ENCODE measurements at regions not wholly inside any gene's neighbourhood (a gene's known extent, or its start where the extent isn't known, plus 50 kb on each side); places are given as distances from the start of the nearest gene placed in this dataset.
"Not testable (repeated sequence)": the region's sequence is repeated elsewhere in the genome, so short reads cannot be mapped to it uniquely, and the experiment has no call there.

DNA sequence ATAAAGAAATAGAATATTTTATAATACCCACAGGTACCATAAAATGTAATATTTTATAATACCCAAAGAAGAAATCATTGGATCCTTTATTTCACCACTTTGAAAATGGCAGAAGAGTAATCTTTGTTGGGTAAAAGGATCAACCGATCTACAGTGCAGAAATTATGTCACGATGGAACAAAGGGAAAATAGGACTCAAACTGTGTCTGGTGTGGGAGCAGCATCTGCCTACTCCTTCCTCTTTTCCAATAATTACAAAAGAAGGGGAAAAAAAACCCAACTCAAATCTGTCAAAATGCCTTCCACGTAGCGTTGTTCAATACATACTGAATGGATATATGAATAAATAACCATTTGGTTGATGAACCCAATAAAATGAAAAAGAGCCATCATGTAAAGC, 492.6 kb upstream of the TBL1XR1 start:
- DNase-seq = no peak

DNA sequence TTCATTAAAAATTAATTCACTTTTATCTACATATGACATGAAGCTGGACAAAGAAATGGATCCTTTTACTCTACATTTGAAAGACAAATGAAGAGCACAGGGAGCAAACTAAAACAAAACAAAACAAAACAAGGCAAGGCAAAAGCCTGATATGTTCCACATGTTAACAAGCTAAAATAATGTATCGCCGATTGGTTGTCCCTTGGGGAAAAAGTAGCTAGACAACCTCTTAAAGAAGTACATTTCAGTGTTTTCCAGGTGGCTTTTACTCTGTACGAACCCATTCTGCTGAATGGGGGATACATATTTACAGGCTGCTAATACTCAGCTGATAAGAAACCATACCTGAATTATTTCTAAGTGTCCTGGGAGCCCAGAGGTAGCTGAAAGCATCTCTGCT, 493.0 kb upstream of the TBL1XR1 start:
- DNase-seq = no peak

DNA sequence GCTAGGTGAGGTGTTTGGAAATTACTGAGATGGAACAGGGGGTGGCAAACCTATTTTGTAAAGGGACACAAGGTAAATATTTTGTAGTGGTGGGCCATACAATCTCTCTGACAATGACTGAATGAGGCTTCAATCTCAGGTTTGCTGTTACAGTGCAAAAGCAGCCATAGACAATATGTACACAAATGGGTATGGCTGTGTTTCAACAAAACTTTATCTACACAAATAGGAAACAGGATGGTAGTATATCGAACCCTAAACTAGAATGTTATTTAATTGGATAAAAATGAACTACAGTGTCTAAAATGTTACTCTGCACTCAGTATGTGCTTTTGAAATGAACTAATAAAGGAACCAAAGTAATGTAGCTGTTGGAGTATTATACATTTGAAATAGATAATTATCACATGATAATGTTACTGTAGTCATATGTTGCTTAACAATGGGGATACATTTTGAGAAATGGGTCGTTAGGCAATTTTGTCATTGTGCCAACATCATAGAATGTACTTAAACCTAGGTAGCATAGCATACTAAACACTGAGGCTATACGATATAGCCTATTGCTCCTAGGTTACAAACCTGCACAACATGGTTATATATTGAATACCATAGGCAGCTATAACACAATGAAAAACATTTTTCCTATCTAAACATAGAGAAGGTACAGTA, 495.2 kb upstream of the TBL1XR1 start:
- no peak for DNase-seq

DNA sequence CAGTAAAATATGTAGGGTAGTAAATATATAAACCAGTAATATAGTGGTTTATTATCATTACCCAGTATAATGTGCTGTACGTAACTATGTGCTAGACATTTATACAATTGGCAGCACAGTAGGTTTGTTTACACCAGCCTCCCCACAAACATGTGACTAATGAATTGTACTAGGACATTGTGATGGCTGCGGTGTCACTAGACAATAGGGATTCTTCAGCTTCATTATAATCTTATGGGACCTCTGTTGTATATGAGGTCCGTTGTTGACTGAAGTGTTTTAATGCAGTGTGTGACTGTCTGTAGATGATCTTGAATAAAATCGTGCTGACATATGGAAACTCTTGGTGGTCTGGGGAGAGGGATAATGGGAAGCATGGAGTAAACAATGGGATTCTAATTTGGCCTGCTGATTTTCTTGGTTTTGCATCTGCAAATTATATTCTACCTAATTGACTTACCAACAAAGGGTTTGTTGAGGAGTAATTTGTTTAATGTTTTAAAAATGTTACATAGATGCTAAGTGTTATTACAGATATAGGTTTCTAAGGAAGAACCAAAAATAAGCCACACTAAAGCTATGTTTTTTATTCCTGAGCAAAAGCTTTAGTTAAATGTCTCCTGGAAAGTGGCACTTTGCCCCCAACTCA, 496.5 kb upstream of the TBL1XR1 start:
- no peak for DNase-seq

DNA sequence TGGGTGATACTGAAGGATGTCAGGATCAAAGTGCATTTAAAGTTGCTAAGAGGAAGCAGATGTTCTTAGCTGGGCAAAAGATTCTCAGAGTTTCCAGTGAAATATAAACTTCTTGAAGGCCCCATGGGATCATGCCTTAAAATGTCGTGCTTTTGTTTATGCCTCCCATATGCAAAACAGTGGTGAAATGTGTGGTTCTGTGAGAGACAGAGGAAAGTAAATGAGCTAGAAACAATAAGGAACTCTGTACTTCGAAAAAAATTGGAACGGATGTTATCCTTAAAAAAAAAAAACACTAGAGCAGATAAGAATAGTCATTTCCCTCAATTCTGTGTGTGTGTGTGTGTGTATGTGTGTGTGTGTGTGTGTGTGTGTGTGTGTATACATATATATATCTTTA, 497.0 kb upstream of the TBL1XR1 start:
- DNase-seq = no peak

DNA sequence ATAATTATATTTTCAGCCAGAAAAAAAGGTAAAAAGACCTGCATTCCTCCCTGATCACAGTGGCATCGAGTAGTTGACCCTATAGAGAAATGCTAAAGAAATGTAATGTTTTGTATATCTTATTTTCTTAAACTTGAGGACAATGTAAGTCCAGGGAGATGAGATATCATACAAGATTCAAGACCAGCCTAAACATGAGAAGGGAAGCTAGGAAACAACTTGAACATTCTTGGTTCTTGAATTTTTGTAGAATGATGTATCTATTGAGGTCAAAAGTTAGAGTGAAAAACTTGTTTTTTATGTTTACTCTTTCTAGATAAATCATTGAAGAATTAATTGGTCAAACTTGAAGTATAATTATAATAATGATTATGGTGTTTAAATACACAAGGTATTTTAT, 497.7 kb upstream of the TBL1XR1 start:
- no peak for DNase-seq

DNA sequence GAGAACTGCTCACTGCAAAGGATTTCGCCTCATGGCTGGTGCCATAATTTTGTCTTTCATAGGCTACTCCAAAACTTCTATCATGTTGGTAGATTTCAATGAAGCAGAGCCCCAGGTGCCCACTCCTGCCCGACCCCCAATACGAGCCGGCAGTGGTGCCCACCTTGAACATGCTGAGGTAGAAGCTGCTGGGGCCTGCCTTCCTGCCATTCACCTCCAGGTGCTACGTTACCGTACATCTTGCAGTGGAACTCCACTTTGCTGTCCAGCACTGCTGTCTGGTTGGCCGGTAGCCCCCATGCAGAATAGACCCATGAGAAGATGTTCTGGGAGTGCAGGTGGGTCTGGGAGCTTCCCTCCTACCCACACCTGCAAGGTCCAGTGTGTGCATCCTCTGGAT, 502.8 kb upstream of the TBL1XR1 start:
- DNase-seq = no peak

DNA sequence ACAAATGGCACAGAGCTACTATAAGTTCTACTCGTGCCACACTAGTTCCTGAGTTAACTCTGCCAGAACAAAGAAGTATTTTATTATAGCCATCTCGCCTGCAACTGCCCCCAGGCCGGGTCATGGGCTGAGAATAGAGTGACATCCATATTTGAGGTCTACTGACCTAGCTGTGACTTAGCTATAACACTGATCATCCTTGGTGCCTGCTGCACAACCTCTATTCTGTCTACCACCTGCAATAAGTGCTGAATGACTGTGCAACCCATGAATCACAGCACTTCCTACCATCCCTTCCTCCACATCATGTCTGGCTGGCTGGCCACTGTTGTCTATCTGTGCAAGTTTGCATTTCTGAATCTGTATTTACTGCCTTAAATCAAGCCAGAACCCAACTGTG, 506.5 kb upstream of the TBL1XR1 start:
- DNase-seq = no peak

DNA sequence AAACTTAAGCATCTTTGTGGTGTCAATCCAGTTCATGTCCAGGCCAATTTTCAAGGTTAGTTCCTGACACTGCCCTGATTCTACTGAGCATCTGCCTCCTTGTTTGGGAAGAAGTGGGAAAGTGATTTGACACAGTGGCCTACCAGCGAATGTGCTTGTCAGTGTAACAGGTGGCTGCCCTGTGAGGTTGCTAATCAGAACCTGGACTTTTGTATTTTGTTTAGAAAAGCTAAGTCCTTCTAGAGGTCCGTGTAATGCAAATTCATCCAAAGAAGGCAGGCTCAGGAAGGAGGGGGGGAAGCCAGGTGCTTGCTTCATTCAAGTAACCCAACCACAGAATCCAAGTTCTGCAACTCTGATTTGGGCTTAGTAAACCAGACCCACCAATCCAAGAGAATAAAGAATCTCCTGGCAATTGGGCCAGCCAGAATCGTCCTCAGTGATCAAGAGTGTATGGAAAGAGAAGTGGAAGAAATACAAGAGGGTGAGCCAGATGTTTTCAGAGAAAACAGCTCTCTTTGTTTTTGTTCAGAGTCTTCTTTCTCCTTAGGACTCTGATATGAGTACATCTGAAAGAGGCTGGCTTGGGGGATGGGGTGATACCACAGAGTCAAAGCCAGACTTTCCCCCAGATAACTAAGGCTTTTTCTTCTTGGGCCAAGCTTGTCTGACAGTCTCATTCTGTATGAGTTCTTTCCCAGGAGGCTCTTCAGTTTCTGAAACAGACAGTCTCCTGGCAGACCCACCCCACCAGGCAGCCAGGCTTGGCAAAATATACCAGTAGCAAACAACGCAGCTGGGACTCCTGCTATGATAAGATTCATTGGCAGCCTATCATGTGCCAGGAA, 508.9 kb upstream of the TBL1XR1 start:
- no peak for DNase-seq

DNA sequence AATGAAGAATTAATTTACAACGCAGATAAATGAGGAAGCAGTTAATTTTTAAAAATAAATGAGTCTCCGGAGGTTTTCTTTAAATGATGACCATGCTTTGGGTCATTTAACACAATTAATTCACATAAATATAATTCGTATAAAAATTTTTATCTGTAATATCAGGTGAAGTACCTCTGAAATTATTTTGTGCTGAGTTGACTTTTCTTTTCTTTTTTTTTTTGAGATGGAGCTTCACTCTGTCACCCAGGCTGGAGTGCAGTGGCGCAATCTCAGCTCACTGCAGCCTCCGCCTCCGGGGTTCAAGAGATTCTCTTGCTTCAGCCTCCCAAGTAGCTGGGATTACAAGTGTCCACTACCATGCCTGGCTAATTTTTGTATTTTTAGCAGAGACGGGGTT, 512.2 kb upstream of the TBL1XR1 start:
- DNase-seq = not testable (repeated sequence)

DNA sequence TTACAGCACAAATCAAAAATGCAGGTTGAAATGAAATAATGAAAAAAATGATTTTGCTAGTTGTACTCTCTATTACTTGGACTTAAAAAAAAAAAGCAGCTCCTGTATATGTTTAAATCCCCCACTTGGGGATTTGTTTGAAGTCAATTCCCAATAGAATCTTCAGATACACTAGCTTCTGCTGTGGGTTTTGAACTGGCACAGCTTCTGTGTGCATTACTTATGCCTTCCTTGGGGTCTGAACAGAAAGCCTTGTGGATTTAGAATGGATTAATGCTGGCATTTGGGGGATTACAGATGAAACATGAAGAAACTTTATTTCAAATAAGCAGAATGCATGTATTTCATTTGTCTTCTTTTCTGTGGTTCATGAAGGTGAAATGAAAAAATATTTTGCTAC, 513.2 kb upstream of the TBL1XR1 start:
- DNase-seq = no peak

DNA sequence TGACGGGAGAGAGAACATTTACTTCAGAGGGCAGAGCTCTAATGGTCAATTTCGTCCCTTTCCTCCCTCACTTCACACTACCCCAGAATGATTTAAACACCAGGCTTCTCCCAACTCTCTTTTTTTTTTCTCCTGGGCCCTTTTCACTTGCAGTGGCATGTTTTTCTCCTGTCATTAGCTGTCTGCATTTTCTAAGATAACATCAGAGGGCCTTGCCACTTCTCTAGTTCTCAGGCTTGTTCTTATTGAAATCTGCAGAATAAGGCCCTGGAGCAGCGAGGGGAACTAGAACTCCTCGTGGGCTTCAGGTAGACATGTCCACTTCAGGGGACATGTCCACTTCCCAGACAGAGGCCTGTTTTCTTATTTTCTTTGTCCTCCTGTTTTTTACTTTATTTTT, 514.4 kb upstream of the TBL1XR1 start:
- no peak for DNase-seq

DNA sequence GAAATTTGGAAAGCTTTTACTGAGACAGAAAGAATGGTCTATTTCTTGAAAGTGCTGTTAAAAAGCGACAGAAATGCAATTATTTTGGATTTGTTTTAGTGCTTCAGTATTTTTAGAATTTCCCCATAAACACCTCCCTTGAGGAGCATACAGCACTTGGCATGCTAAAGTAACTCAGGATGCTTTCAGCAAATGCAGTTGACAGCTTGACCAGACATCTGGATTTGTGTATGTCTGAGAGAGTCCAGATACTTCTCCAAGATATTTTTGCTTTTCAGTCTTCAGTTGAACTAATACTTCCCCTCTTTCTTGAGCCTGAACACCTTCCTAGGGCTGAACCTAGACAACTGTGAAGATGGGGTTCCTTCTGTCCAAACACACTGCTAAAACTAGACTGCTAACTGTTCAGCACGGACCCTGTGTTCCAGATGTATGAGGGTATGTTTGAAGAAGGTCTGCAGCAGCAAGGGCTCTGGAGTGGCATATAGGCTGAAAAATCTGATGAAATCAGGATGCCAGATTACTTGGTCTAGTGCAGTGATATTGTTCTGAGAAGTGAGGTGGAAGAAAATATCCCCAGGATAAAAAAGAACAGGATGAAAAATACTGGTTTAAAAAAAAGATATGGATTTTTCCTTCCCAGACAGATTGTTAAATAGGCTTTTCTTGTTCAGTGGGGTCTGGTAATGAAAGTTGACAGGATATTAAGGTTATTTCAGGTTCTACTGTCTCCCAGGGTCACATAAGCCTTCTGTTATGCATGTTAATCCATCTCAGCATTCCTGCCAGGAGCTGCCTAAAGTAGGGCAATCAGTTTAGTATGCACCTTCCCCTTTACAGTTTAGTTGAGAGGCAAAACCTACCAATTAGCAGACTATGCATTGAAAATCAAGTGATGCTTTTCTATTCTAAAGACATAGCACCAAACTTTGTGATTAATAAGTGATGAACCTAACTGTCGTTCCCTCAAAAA, 516.9 kb upstream of the TBL1XR1 start:
- no peak for DNase-seq

DNA sequence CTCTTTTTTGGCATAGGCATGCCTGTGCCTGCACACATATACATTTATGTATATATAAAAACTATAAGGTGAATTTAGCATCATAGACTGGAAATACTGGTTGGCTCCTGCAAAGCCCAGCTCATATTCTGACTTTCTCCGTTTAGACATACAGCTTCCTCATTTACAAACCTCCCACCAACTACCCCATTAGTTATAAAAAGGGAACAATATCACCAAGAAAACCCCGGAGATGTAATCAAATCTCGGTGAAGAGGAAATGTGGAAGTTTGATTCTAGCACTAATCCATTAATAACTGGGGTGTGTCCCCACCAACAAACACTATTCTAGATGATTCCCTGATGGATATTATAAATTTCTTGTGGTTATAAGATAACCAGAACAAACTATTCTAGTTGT, 517.7 kb upstream of the TBL1XR1 start:
- no peak for DNase-seq

DNA sequence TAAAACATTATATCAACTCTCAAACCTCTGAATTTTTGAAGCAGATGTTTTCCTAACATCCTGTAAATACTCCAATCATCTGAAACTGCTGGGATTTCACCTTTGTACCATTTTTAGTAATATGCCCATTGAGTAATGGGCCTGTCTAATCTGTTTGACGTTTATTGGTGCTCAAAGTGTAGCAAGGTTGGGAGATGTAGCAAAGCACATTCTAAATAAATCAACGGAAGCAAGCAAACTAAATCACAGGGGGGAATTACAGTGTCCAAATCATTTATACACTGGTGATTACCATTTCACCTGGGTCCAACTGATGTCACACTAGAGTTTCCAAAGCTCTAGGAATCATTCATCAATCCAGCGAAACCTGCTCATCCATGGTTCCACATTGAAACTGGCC, 518.7 kb upstream of the TBL1XR1 start:
- no peak for DNase-seq

DNA sequence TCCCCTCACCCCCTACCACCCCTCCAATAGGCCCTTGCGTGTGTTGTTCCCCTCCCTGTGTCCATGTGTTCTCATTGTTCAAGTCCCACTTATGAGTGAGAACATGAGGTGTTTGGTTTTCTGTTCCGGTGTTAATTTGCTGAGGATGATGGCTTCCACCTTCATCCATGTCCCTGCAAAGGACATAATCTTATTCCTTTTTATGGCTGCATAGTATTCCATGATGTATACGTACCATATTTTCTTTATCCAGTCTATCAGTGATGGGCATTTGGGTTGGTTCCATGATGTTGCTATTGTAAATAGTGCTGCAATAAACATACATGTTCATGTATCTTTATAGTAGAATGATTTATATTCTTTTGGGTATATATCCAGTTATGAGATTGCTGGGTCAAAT, 523.6 kb upstream of the TBL1XR1 start:
- DNase-seq = not testable (repeated sequence)

DNA sequence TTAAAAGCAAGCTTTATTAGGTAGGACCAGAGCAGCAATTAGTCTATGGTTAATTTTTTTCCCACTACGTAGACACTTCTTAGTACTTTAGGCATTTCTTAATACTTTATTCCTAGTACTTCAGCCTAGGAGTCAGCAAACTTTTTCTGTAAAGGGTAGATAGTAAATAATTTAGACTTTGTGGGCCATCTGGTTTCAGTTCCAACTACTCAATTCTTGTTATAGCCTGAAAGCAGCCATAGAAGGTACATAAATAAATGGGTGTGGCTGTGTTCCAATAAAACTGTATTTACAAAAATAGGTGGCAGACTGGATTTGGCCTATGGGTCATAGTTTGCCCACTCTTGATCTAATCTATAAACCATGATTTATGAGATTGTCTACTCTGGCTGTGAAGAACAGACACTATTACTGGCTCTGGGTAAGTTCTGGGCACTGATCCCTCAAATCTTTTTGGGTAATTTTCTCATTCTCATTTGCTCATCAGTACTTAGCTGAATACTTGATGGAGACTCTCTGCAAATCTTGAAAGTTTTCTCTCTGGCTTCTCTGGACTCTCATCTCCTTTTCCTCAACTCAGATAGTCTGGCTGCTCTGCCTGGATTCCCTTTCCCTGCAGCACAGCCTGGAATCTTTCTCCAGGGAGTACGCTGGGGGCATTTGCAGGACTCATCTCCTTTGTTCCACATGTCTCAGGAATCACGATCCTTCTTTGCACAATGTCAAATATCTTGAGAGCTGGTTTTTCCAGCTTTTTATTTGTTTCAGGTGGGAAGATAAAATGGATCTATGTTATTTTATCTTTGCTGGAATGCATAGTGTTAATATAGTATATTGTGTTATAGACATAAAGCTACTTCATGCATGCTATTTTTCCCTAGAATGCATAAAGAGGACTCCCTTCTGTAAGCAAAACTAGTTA, 524.8 kb upstream of the TBL1XR1 start:
- no peak for DNase-seq

DNA sequence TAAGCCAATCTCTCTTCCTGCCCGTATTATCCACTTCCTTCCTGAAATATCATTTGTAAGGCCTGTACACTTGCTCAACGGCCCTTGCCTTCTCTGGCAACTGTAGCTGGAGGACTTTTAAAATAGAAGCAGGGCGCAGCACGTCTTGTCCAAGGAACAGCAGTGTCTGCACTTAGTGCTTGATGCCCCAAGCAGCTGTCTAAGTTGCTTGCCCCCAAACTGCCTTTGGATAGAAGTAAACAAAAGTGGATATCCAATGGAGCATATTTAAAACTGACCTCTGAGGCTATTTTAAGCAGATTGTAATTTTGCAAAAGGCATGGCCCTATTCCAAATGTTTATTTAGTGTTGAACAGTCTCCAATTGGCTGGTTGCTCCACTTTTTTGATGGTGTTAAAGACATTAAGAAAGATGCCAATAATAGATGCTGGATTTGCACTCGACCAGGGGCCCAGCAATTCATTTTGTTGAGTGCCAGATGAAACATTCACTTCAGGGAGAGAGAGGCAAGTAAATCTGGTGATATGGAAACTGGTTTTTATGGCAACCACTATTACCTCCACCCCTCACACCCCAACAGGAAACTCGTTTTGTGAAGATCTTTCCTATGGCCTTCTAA, 526.8 kb upstream of the TBL1XR1 start:
- DNase-seq = no peak

DNA sequence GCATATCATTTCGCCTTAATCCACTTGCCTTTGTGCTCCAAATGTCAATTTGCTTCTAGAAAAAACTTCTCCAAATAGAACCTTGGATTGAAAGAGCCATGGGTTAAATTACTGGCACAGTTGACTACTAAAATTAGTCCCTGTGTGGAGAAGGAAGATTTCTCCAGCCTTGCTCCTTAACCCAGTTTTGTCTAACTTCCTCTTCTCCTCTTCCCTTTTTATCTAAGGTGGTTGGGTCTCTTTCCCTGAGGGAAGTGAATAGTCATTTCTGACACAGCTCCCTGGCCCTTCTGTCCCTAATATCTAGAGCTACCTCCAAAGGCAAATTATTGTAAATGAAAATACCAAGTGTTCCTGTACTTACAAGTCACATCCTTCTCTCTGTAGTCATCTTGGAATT, 527.9 kb upstream of the TBL1XR1 start:
- DNase-seq = no peak

DNA sequence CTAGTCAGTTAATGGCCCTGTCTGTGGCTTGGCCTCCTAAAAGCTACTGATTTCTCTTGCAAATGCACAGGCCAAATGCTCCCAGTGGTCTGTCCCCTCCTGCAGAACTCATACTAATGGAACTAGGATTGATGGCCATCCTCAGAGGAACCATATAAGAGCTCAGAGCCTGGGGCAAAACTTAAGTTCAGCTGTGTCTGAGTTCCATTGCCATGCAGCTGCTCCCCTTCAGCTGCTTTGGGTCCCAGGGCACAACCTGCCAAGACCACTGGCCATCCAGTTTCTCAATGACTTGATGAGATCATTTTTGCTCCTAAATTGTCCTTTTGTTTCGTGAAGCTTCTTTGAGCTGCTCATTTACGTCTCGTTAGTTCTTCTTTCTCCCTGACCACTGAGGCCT, 529.5 kb upstream of the TBL1XR1 start:
- no peak for DNase-seq

DNA sequence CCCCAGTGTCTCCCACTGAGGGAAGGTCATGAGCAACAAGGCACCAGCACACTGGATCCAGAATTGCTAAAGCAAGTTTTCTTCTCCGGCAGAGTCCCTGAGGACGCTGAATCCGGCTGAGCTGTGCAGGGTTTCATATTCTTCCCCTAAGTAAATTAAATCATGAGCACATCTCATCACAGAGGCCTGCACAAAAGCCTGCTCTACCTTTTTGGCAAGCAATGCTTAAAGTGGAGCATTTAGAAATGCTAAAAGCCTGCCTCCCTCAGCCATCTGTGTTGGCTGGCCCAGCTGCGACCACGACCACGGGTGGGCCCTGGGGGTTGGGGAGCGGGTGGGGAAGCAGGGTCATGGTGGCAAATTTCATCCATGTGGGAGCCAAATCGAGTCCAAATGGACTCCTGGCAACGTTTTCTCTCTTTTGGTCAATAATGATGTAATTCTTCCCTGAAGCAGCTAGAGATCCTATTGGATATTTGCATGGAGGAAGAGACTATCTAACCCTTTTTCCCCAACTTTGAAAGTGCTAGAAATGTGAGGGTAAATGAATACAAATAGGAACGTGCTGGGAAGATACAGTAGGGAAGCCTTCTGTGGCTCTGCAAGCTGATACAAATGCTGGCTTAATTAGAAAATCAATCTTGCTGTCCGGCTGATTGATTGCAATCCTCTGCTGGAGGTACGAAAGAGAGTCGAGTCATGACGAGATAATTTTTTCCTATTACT, 532.8 kb upstream of the TBL1XR1 start:
- DNase-seq = no peak

Measured in NCI-H1694 (cell line).